ENCODE measurements at regions not wholly inside any gene's neighbourhood (a gene's known extent, or its start where the extent isn't known, plus 50 kb on each side); places are given as distances from the start of the nearest gene placed in this dataset.

- TF ChIP-seq CTCF (IDR thresholded peaks at IDR 0.05; ENCODE audit: insufficient read depth, low read length, severe bottlenecking): no peak
- no peaks in the 10 kb centered on the region for H3K36me3 ChIP-seq (ENCODE audit: control insufficient read depth, insufficient read depth, low read length)
- no peak overlapping the region for H3K4me3 ChIP-seq (ENCODE audit: low read depth, low read length)
- peak; percentile 19 for DNase-seq (ENCODE audit: low read depth)
- H3K27me3 ChIP-seq (ENCODE audit: control insufficient read depth, insufficient read depth, low read length): no peaks in the 10 kb centered on the region
- no peak for FAIRE-seq
Measured at GRCh38 chr10:18759575-18759974, 100.3 kb downstream of the ARL5B start.

GRCh38 chr10:18760836-18761235, 101.6 kb downstream of the ARL5B start:
- DNase-seq (ENCODE audit: low read depth): no peak
- no peaks in the 10 kb centered on the region for H3K27me3 ChIP-seq (ENCODE audit: control insufficient read depth, insufficient read depth, low read length)
- H3K4me3 ChIP-seq (ENCODE audit: low read depth, low read length): no peak overlapping the region
- TF ChIP-seq CTCF (IDR thresholded peaks at IDR 0.05; ENCODE audit: insufficient read depth, low read length, severe bottlenecking): no peak
- no peak for FAIRE-seq
- H3K36me3 ChIP-seq (ENCODE audit: control insufficient read depth, insufficient read depth, low read length): no peaks in the 10 kb centered on the region

- FAIRE-seq: no peak
- no peak for TF ChIP-seq CTCF (IDR thresholded peaks at IDR 0.05; ENCODE audit: insufficient read depth, low read length, severe bottlenecking)
- DNase-seq (ENCODE audit: low read depth): peak; percentile 1
- H3K36me3 ChIP-seq (ENCODE audit: control insufficient read depth, insufficient read depth, low read length): no peaks in the 10 kb centered on the region
- no peak overlapping the region for H3K4me3 ChIP-seq (ENCODE audit: low read depth, low read length)
- no peaks in the 10 kb centered on the region for H3K27me3 ChIP-seq (ENCODE audit: control insufficient read depth, insufficient read depth, low read length)
Measured at GRCh38 chr10:18767981-18768380, 108.8 kb downstream of the ARL5B start.

GRCh38 chr10:18773180-18773579, 113.9 kb downstream of the ARL5B start:
- Histone ChIP-seq H3K27me3 (ENCODE audit: control insufficient read depth, insufficient read depth, low read length) (no peaks in the 10 kb centered on the region), H3K4me3 (ENCODE audit: low read depth, low read length) (no peak overlapping the region), H3K36me3 (ENCODE audit: control insufficient read depth, insufficient read depth, low read length) (no peaks in the 10 kb centered on the region)
- DNase-seq (ENCODE audit: low read depth) (no peak), FAIRE-seq (no peak)
- no peak for TF ChIP-seq CTCF (IDR thresholded peaks at IDR 0.05; ENCODE audit: insufficient read depth, low read length, severe bottlenecking)

- no peaks in the 10 kb centered on the region for H3K27me3 ChIP-seq (ENCODE audit: control insufficient read depth, insufficient read depth, low read length)
- H3K4me3 ChIP-seq (ENCODE audit: low read depth, low read length): no peak overlapping the region
- no peak for DNase-seq (ENCODE audit: low read depth)
Measured at GRCh38 chr10:18777258-18777657, 118.0 kb downstream of the ARL5B start.

More at GRCh38 chr10:18777258-18777657, 118.0 kb downstream of the ARL5B start:
- no peak for FAIRE-seq
- no peaks in the 10 kb centered on the region for H3K36me3 ChIP-seq (ENCODE audit: control insufficient read depth, insufficient read depth, low read length)
- no peak for TF ChIP-seq CTCF (IDR thresholded peaks at IDR 0.05; ENCODE audit: insufficient read depth, low read length, severe bottlenecking)
